H9 (cell line): ENCODE measurements at regions not wholly inside any gene's neighbourhood (a gene's known extent, or its start where the extent isn't known, plus 50 kb on each side); places are given as distances from the start of the nearest gene placed in this dataset.

Experiments
- DNase-seq: peaks from one replicate; pipeline ENCODE4 v3.0.0-alpha.2; 2017
- H2AFZ ChIP-seq: one replicate; pipeline ENCODE4 v1.6.1; 2013; ENCODE audit warnings: mild to moderate bottlenecking, low read length, control low read depth, moderate library complexity
- H2AK5ac ChIP-seq: 2 replicates; pipeline ENCODE4 v1.6.1; 2013; ENCODE audit warnings: low read length, control low read depth, mixed read lengths; ENCODE audit not compliant: insufficient read length
- H2BK120ac ChIP-seq: one replicate; pipeline ENCODE4 v1.6.1; 2013; ENCODE audit warnings: low read depth, mild to moderate bottlenecking, low read length, control low read depth, inconsistent platforms; ENCODE audit not compliant: poor library complexity, severe bottlenecking
- H2BK12ac ChIP-seq: 2 replicates; pipeline ENCODE4 v1.6.1; 2013; ENCODE audit warnings: low read length, control low read depth, mixed read lengths, low read depth; ENCODE audit not compliant: insufficient read length
- H2BK15ac ChIP-seq: 2 replicates; pipeline ENCODE4 v1.6.1; 2013; ENCODE audit warnings: low read depth, low read length, control low read depth
- H2BK20ac ChIP-seq: one replicate; pipeline ENCODE4 v1.6.1; 2013; ENCODE audit warnings: low read depth, mild to moderate bottlenecking, low read length, control low read depth, inconsistent platforms; ENCODE audit not compliant: poor library complexity, severe bottlenecking
- H2BK5ac ChIP-seq: 2 replicates; pipeline ENCODE4 v1.6.1; 2013; ENCODE audit warnings: low read length, control low read depth, mixed read lengths; ENCODE audit not compliant: insufficient read length
- H3K14ac ChIP-seq: 2 replicates; pipeline ENCODE4 v1.6.1; 2013; ENCODE audit warnings: low read length, control low read depth; ENCODE audit not compliant: insufficient read depth
- H3K18ac ChIP-seq: 2 replicates; pipeline ENCODE4 v1.6.1; 2013; ENCODE audit warnings: low read depth, mild to moderate bottlenecking, mixed read lengths, low read length, control low read depth; ENCODE audit not compliant: insufficient read length
- H3K23ac ChIP-seq: 2 replicates; pipeline ENCODE4 v1.6.1; 2013; ENCODE audit warnings: low read length, control low read depth, mixed read lengths, low read depth; ENCODE audit not compliant: insufficient read length
- H3K23me2 ChIP-seq: 2 replicates; pipeline ENCODE4 v1.6.1; 2013; ENCODE audit warnings: low read depth, mild to moderate bottlenecking, mixed read lengths, low read length, control low read depth; ENCODE audit not compliant: insufficient read length, poor library complexity, severe bottlenecking
- H3K27ac ChIP-seq: 2 replicates; pipeline ENCODE4 v1.5.1; 2013; ENCODE audit warnings: low read length, control low read depth, mixed read lengths, low read depth; ENCODE audit not compliant: insufficient read length
- H3K27me3 ChIP-seq: 2 replicates; pipeline ENCODE4 v1.6.1; 2013; ENCODE audit warnings: low read length, control low read depth, inconsistent platforms; ENCODE audit not compliant: insufficient read depth
- H3K4ac ChIP-seq: 2 replicates; pipeline ENCODE4 v1.6.1; 2013; ENCODE audit warnings: low read depth, mild to moderate bottlenecking, control low read depth, inconsistent platforms, low read length, moderate library complexity
- H3K4me1 ChIP-seq: 2 replicates; pipeline ENCODE4 v1.6.1; 2013; ENCODE audit warnings: low read length, control low read depth, inconsistent platforms; ENCODE audit not compliant: insufficient read depth
- H3K4me2 ChIP-seq: 2 replicates; pipeline ENCODE4 v1.6.1; 2013; ENCODE audit warnings: low read length, control low read depth, mixed read lengths; ENCODE audit not compliant: insufficient read length, insufficient read depth
- H3K56ac ChIP-seq: 2 replicates; pipeline ENCODE4 v1.6.1; 2013; ENCODE audit warnings: low read depth, mild to moderate bottlenecking, mixed read lengths, low read length, control low read depth; ENCODE audit not compliant: insufficient read length
- H3K79me1 ChIP-seq: 2 replicates; pipeline ENCODE4 v1.6.1; 2013; ENCODE audit warnings: low read depth, mild to moderate bottlenecking, moderate library complexity, low read length, control low read depth, inconsistent platforms; ENCODE audit not compliant: insufficient read depth, poor library complexity, severe bottlenecking
- H3K79me2 ChIP-seq: 2 replicates; pipeline ENCODE4 v1.6.1; 2013; ENCODE audit warnings: low read length, control low read depth, inconsistent platforms; ENCODE audit not compliant: insufficient read depth
- H3K9ac ChIP-seq: 2 replicates; pipeline ENCODE4 v1.6.1; 2013; ENCODE audit warnings: low read length, control low read depth, mixed read lengths; ENCODE audit not compliant: insufficient read length; ENCODE audit errors: extremely low read depth
- H3K9me3 ChIP-seq: one replicate; pipeline ENCODE4 v1.6.1; 2013; ENCODE audit warnings: low read depth, low read length, inconsistent platforms; ENCODE audit not compliant: control insufficient read depth
- H3T11ph ChIP-seq: one replicate; pipeline ENCODE4 v1.6.1; 2013; ENCODE audit warnings: mild to moderate bottlenecking, low read length, control low read depth, inconsistent platforms
- H4K20me1 ChIP-seq: one replicate; pipeline ENCODE4 v1.6.1; 2013; ENCODE audit not compliant: control insufficient read depth, insufficient read length, insufficient read depth
- H4K5ac ChIP-seq: 2 replicates; pipeline ENCODE4 v1.6.1; 2013; ENCODE audit warnings: low read depth, mild to moderate bottlenecking, mixed read lengths, low read length, control low read depth; ENCODE audit not compliant: insufficient read length
- H4K8ac ChIP-seq: replicated peaks from 2 replicates; pipeline ENCODE4 v1.6.1; 2013; ENCODE audit warnings: low read length, control low read depth, mixed read lengths, low read depth; ENCODE audit not compliant: insufficient read length
- H4K91ac ChIP-seq: 2 replicates; pipeline ENCODE4 v1.6.1; 2013; ENCODE audit warnings: low read depth, mild to moderate bottlenecking, moderate library complexity, mixed read lengths, low read length, control low read depth; ENCODE audit not compliant: insufficient read length
- H3K27ac Mint-ChIP-seq, 3 experiments: 2 replicates in 2 of 3; 3 replicates in 1 of 3; pipeline ENCODE4 v1.8.0; 2020 to 2021; ENCODE audit warnings: mixed read lengths in 3 of 3, mild to moderate bottlenecking in 1 of 3, moderate library complexity in 1 of 3
- H3K27me3 Mint-ChIP-seq: 2 replicates; pipeline ENCODE4 v1.8.0; 2021; ENCODE audit warnings: low read depth, mild to moderate bottlenecking, moderate library complexity, mixed read lengths
- H3K36me3 Mint-ChIP-seq, 3 experiments: 2 replicates in 2 of 3; 3 replicates in 1 of 3; pipeline ENCODE4 v1.8.0; 2020 to 2021; ENCODE audit warnings: low read depth in 3 of 3, mixed read lengths in 3 of 3; ENCODE audit not compliant: insufficient read depth in 1 of 3
- H3K4me1 Mint-ChIP-seq, 2 experiments: 2 replicates each; pipeline ENCODE4 v1.8.0; 2020; ENCODE audit warnings: mixed read lengths in 2 of 2
- H3K4me3 Mint-ChIP-seq, 2 experiments: 2 replicates in 1 of 2; 3 replicates in 1 of 2; pipeline ENCODE4 v1.8.0; 2020 to 2021; ENCODE audit warnings: mild to moderate bottlenecking in 2 of 2, mixed read lengths in 2 of 2, moderate library complexity in 1 of 2
- H3K9me3 Mint-ChIP-seq, 2 experiments: 2 replicates in 1 of 2; 3 replicates in 1 of 2; pipeline ENCODE4 v1.8.0; 2020; ENCODE audit warnings: mild to moderate bottlenecking in 2 of 2, mixed read lengths in 2 of 2, moderate library complexity in 1 of 2
- TF ChIP-seq, protein P1 (sequence below): fragments of 200-600 bp; sonication (generic); conservative IDR thresholded peaks from 3 replicates; pipeline ENCODE4 v1.8.0; 2021; ENCODE audit warnings: antibody characterized with exemption, mild to moderate bottlenecking

DNA sequence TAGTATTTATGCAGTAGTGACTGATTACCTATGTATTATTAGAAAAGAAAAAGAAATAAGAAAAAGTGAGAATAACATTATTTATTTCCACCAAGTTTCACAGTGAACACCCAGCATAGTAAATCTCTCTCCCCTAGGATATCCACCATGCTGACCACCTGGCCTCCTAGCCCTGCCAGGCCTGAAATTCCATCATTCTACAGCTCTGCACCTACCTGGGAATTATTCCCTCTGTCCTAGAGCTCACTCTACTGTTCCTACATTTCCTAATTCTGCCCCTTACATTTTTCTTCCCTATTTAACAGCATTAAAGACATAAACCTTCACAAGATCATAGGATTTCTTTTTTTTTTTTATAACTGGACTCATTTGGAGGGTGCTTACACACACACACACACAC lies 525.3 kb upstream of the PPP2R3A start:
- no peak overlapping the region for H4K5ac ChIP-seq
- no peak overlapping the region for H3K4me3 Mint-ChIP-seq
- H3K4me2 ChIP-seq, result no peak overlapping the region
- H4K20me1 ChIP-seq, result no peaks in the 10 kb centered on the region
- no peak for DNase-seq
- peaks cover 10 to 15% of the 10 kb centered on the region in 2 experiments; a peak in 3 of 4 replicates for H3K4me1 Mint-ChIP-seq
- H3K9me3 Mint-ChIP-seq, result peaks cover 4 to 5% of the 10 kb centered on the region in 2 experiments; a peak in 2 of 5 replicates
- H3K4ac ChIP-seq, result no peak overlapping the region
- peaks cover 3 to 4% (median 4%) of the 10 kb centered on the region in 3 experiments; a peak in 4 of 7 replicates for H3K36me3 Mint-ChIP-seq
- H3K56ac ChIP-seq, result no peak overlapping the region
- H2BK5ac ChIP-seq, result no peak overlapping the region
- H3K27ac Mint-ChIP-seq, result no peak overlapping the region; a peak in 1 of 7 replicates
- no peaks in the 10 kb centered on the region for H3K4me1 ChIP-seq
- H3K79me1 ChIP-seq, result no peaks in the 10 kb centered on the region
- H3K14ac ChIP-seq, result no peak overlapping the region
- H2BK120ac ChIP-seq, result no peak overlapping the region
- H3K9ac ChIP-seq, result no peak overlapping the region
- H2AK5ac ChIP-seq, result no peak overlapping the region
- H3K27me3 Mint-ChIP-seq, result no peaks in the 10 kb centered on the region; the same call in 1 of the 2 replicates
- no peak overlapping the region for H2AFZ ChIP-seq
- TF ChIP-seq, protein P1, sequence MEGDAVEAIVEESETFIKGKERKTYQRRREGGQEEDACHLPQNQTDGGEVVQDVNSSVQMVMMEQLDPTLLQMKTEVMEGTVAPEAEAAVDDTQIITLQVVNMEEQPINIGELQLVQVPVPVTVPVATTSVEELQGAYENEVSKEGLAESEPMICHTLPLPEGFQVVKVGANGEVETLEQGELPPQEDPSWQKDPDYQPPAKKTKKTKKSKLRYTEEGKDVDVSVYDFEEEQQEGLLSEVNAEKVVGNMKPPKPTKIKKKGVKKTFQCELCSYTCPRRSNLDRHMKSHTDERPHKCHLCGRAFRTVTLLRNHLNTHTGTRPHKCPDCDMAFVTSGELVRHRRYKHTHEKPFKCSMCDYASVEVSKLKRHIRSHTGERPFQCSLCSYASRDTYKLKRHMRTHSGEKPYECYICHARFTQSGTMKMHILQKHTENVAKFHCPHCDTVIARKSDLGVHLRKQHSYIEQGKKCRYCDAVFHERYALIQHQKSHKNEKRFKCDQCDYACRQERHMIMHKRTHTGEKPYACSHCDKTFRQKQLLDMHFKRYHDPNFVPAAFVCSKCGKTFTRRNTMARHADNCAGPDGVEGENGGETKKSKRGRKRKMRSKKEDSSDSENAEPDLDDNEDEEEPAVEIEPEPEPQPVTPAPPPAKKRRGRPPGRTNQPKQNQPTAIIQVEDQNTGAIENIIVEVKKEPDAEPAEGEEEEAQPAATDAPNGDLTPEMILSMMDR, result no peak
- H4K91ac ChIP-seq, result no peak overlapping the region
- H4K8ac ChIP-seq, result no peak overlapping the region
- H3K18ac ChIP-seq, result no peak overlapping the region
- no peak overlapping the region for H3K23ac ChIP-seq
- H3K79me2 ChIP-seq, result no peaks in the 10 kb centered on the region
- no peaks in the 10 kb centered on the region for H3K9me3 ChIP-seq
- H3K27ac ChIP-seq, result no peak overlapping the region
- H3K27me3 ChIP-seq, result no peaks in the 10 kb centered on the region
- no peak overlapping the region for H2BK20ac ChIP-seq
- no peak overlapping the region for H3T11ph ChIP-seq
- H2BK12ac ChIP-seq, result no peak overlapping the region
- no peak overlapping the region for H2BK15ac ChIP-seq
- H3K23me2 ChIP-seq, result no peaks in the 10 kb centered on the region
